Keratinocyte (primary cell): ENCODE measurements at regions not wholly inside any gene's neighbourhood (a gene's known extent, or its start where the extent isn't known, plus 50 kb on each side); places are given as distances from the start of the nearest gene placed in this dataset.

Experiments used
- DNase-seq: peaks from one replicate; pipeline ENCODE4 v3.0.0-alpha.2; 2011; ENCODE audit warnings: low read depth, missing footprints, low spot score
- FAIRE-seq: peaks from 2 replicates; lab custom pipeline; 2011; peaks lifted over from hg19 to GRCh38; lab: Jason Lieb, UNC
- H2AFZ ChIP-seq: 2 replicates; pipeline ENCODE4 v1.6.0; 2012; ENCODE audit warnings: low read length, control low read depth, inconsistent platforms; ENCODE audit not compliant: control insufficient read depth
- H3K27ac ChIP-seq: 2 replicates; pipeline ENCODE4 v1.5.1; 2011; ENCODE audit warnings: low read length; ENCODE audit not compliant: control insufficient read depth, insufficient read depth
- H3K27me3 ChIP-seq: 3 replicates; pipeline ENCODE4 v1.6.0; 2011; ENCODE audit warnings: low read length; ENCODE audit not compliant: control insufficient read depth, insufficient read depth; ENCODE audit errors: extremely low read depth
- H3K36me3 ChIP-seq, 2 experiments: 2 replicates in 1 of 2; 3 replicates in 1 of 2; pipeline ENCODE4 v1.5.1; 2011; ENCODE audit warnings: low read length in 2 of 2, mild to moderate bottlenecking in 1 of 2; ENCODE audit not compliant: control insufficient read depth in 2 of 2, insufficient read depth in 2 of 2; ENCODE audit errors: extremely low read depth in 1 of 2
- H3K4me1 ChIP-seq: 3 replicates; pipeline ENCODE4 v1.5.1; 2011; ENCODE audit warnings: low read length; ENCODE audit not compliant: control insufficient read depth, insufficient read depth; ENCODE audit errors: extremely low read depth
- H3K4me2 ChIP-seq: 3 replicates; pipeline ENCODE4 v1.6.0; 2011; ENCODE audit warnings: low read depth, low read length; ENCODE audit not compliant: control insufficient read depth, insufficient read depth; ENCODE audit errors: extremely low read depth
- H3K4me3 ChIP-seq, 3 experiments: fragments of 200-600 bp in 1 of 3; sonication (generic) in 1 of 3; 2 replicates in 2 of 3; 3 replicates in 1 of 3; pipeline ENCODE4 v1.5.1; 2011 to 2016; ENCODE audit warnings: low read length in 3 of 3, mild to moderate bottlenecking in 3 of 3, control low read depth in 2 of 3, inconsistent platforms in 1 of 3, low read depth in 1 of 3, mixed read lengths in 1 of 3, mixed run types in 1 of 3, moderate library complexity in 1 of 3; ENCODE audit not compliant: control insufficient read depth in 2 of 3, insufficient read depth in 2 of 3; ENCODE audit errors: extremely low read depth in 1 of 3
- H3K79me2 ChIP-seq: 2 replicates; pipeline ENCODE4 v1.6.0; 2012; ENCODE audit warnings: low read length; ENCODE audit not compliant: control insufficient read depth, insufficient read depth
- H3K9ac ChIP-seq: 3 replicates; pipeline ENCODE4 v1.6.0; 2011; ENCODE audit warnings: low read length; ENCODE audit not compliant: control insufficient read depth, insufficient read depth; ENCODE audit errors: extremely low read depth
- H3K9me1 ChIP-seq: 3 replicates; pipeline ENCODE4 v1.6.0; 2011; ENCODE audit warnings: low read length; ENCODE audit not compliant: control insufficient read depth, insufficient read depth; ENCODE audit errors: extremely low read depth
- H3K9me3 ChIP-seq: 2 replicates; pipeline ENCODE4 v1.5.1; 2012; ENCODE audit warnings: low read depth, low read length; ENCODE audit not compliant: control insufficient read depth
- H4K20me1 ChIP-seq: 3 replicates; pipeline ENCODE4 v1.6.0; 2011; ENCODE audit warnings: low read length; ENCODE audit not compliant: control insufficient read depth, insufficient read depth; ENCODE audit errors: extremely low read depth
- CTCF ChIP-seq, 3 experiments: IDR thresholded peaks in 1 of 3; conservative IDR thresholded peaks in 1 of 3; optimal IDR thresholded peaks in 1 of 3; 2 replicates in 2 of 3; 3 replicates in 1 of 3; pipeline versions ENCODE3 to v1.5.1; 2011; ENCODE audit warnings: low read length in 3 of 3, mild to moderate bottlenecking in 3 of 3, moderate library complexity in 2 of 3, control low read depth in 1 of 3, inconsistent platforms in 1 of 3; ENCODE audit not compliant: insufficient read depth in 2 of 3; ENCODE audit errors: extremely low read depth in 1 of 3
- EZH2 ChIP-seq: IDR thresholded peaks from one replicate; pipeline ENCODE4 v1.6.1; 2012; ENCODE audit warnings: inconsistent platforms, mild to moderate bottlenecking, low read length, moderate library complexity
- dilution Hi-C: fragments of 300-500 bp; cut with MboI; formaldehyde crosslinking; loops from one replicate; pipeline ENCODE4 v1.7.0; 2020; ENCODE audit warnings: low sequenced_read_pairs; ENCODE audit not compliant: extremely low pct_ligation_motif_present

- H3K4me3 ChIP-seq: no peak overlapping the region
- no peak overlapping the region for H3K4me2 ChIP-seq
- H3K79me2 ChIP-seq: no peaks in the 10 kb centered on the region
- H3K27me3 ChIP-seq: no peaks in the 10 kb centered on the region
- DNase-seq (no peak), FAIRE-seq (no peak)
- H3K9me3 ChIP-seq: no peaks in the 10 kb centered on the region
- dilution Hi-C loops: no loop called here
- no peaks in the 10 kb centered on the region for H3K4me1 ChIP-seq
- no peak overlapping the region for H3K27ac ChIP-seq
- no peaks in the 10 kb centered on the region for H3K36me3 ChIP-seq
- no peak overlapping the region for H2AFZ ChIP-seq
- H4K20me1 ChIP-seq: no peaks in the 10 kb centered on the region
- no peak for TF ChIP-seq EZH2
- no peak for TF ChIP-seq CTCF (optimal IDR thresholded peaks at IDR 0.05 in 1 of 3, IDR thresholded peaks at IDR 0.05 in 1 of 3, conservative IDR thresholded peaks at IDR 0.05 in 1 of 3; ENCODE audit: extremely low read depth in 1 of 3, insufficient read depth in 2 of 3, low read length in 3 of 3)
- no peaks in the 10 kb centered on the region for H3K9me1 ChIP-seq
- H3K9ac ChIP-seq: no peak overlapping the region
Observed at GRCh38 chr6:21331235-21331634, 262.3 kb upstream of the SOX4 start.

GRCh38 chr6:21332077-21332476 is 261.5 kb upstream of the SOX4 start:
- Histone ChIP-seq H3K9ac (no peak overlapping the region), H3K4me2 (no peak overlapping the region), H3K27ac (no peak overlapping the region), H3K79me2 (no peaks in the 10 kb centered on the region), H3K9me3 (no peaks in the 10 kb centered on the region), H3K4me1 (no peaks in the 10 kb centered on the region), H3K4me3 (no peak overlapping the region), H2AFZ (no peak overlapping the region), H3K9me1 (no peaks in the 10 kb centered on the region), H3K27me3 (no peaks in the 10 kb centered on the region), H3K36me3 (no peaks in the 10 kb centered on the region), H4K20me1 (no peaks in the 10 kb centered on the region)
- no peak for FAIRE-seq
- TF ChIP-seq EZH2 (no peak), CTCF (optimal IDR thresholded peaks at IDR 0.05 in 1 of 3, IDR thresholded peaks at IDR 0.05 in 1 of 3, conservative IDR thresholded peaks at IDR 0.05 in 1 of 3; ENCODE audit: extremely low read depth in 1 of 3, insufficient read depth in 2 of 3, low read length in 3 of 3) (no peak)
- dilution Hi-C loops: no loop called here
- DNase-seq: no peak
